Spleen (tissue), 7 donors: ENCODE measurements at regions not wholly inside any gene's neighbourhood (a gene's known extent, or its start where the extent isn't known, plus 50 kb on each side); places are given as distances from the start of the nearest gene placed in this dataset.

ENCODE experiments used
- CTCF ChIP-seq, 11 experiments: fragments of 200-600 bp in 7 of 11; fragments of 450-650 bp in 4 of 11; sonication (generic) in 4 of 11; IDR thresholded peaks in 8 of 11; conservative IDR thresholded peaks in 3 of 11; 1 replicate in 7 of 11; 2 replicates in 4 of 11; pipeline versions ENCODE4 v1.4.0 to v1.8.0; 2016 to 2021; ENCODE audit warnings: antibody characterized with exemption in 11 of 11, inconsistent platforms in 4 of 11, mild to moderate bottlenecking in 1 of 11
- POLR2A ChIP-seq, 3 donors: fragments of 450-650 bp; IDR thresholded peaks; one replicate each; pipeline ENCODE4 v1.5.1; 2017; ENCODE audit warnings: antibody characterized with exemption in 3 of 3, mild to moderate bottlenecking in 1 of 3
- POLR2AphosphoS5 ChIP-seq, 3 donors: sonication (generic); formaldehyde crosslinking; IDR thresholded peaks; one replicate each; pipeline ENCODE4 v1.5.1; 2017; ENCODE audit warnings: antibody characterized with exemption in 3 of 3
- donor health status: DM: no; HTN: no; CAD: no; lungs with moderate emphysema.
- donor health status: DM: no; HTN: no; CAD: no.
- donor health status: DM: no; HTN: no; CAD: no.

DNA sequence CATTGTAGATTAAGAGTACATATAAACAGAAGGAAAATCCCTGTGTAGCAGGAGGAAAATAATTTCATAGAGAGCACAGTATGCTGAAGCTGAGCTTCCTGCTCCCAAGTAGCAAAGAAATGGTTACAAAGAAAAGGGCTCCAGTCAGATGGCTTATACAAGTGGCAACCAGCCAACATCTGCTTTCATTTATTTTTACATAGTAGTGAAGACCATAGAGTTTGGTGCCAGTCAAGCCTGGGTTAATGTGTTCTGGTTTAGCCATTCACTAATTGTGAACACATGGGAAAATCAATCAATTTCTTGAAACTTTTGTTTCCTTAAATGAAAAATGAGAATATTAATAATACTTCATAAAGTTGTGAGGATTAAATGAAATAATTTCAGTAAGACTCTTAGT, 111.3 kb upstream of the ELOVL6 start:
- TF ChIP-seq CTCF (IDR thresholded peaks at IDR 0.05 in 8 of 11, conservative IDR thresholded peaks at IDR 0.05 in 3 of 11): no peak
- no peak for TF ChIP-seq POLR2AphosphoS5 (IDR thresholded peaks at IDR 0.05)
- TF ChIP-seq POLR2A (IDR thresholded peaks at IDR 0.05): no peak
